LNCaP clone FGC (cell line): ENCODE measurements at regions not wholly inside any gene's neighbourhood (a gene's known extent, or its start where the extent isn't known, plus 50 kb on each side); places are given as distances from the start of the nearest gene placed in this dataset.

ENCODE experiments used
- DNase-seq: peaks from one replicate; pipeline ENCODE4 v3.0.0-alpha.2; 2011; ENCODE audit warnings: low read depth
- H3K4me3 ChIP-seq: 2 replicates; pipeline ENCODE4 v1.5.1; 2011; ENCODE audit warnings: mild to moderate bottlenecking, low read depth, low read length, control low read depth
- CTCF ChIP-seq: IDR thresholded peaks from 2 replicates; pipeline ENCODE4 v1.5.1; 2012; ENCODE audit warnings: mild to moderate bottlenecking; ENCODE audit not compliant: control insufficient read depth, insufficient read depth; ENCODE audit errors: extremely low read depth

GRCh38 chr13:109427148-109427547, 359.2 kb downstream of the IRS2 start:
- H3K4me3 ChIP-seq, result no peak overlapping the region
- no peak for DNase-seq
- TF ChIP-seq CTCF, result no peak

DNA sequence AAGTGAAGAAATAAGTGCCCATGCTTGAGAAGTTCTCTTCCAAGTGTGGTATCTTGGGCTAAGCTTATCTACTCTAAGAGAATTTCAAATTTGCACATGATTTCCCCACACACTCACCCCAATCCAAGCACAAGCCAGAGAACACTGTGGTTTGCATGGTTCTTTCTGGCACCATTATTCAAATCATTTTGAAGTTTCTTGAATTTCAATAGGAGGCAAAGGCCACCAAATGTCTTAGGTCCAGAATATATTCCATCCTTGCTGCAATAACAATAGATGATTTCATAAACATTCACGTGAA, 359.7 kb downstream of the IRS2 start:
- TF ChIP-seq CTCF, result no peak
- DNase-seq, result no peak
- H3K4me3 ChIP-seq, result no peak overlapping the region

- no peak for TF ChIP-seq CTCF
- no peak for DNase-seq
- no peak overlapping the region for H3K4me3 ChIP-seq
These were observed 360.3 kb downstream of the IRS2 start for GRCh38 chr13:109425821-109426689.

DNA sequence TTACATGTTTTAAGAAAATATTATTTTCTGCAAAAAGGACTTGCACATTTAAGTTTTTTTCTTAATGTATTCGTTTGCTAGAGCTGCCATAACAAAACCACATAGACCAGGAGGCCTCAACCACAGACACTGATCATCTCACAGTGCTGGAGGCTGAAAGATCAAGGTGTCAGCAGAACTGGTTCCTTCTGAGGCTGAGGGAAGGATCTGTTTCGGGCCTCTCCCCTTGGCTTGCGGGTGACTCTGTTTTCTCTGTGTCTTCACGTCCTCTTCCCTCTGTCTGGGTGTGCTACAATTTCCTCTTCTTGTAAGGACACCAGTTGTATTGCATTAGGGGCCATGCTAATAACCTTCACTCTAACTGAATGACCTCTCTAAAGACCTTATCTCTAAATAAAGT, 364.2 kb downstream of the IRS2 start:
- H3K4me3 ChIP-seq, result no peak overlapping the region
- DNase-seq, result no peak
- TF ChIP-seq CTCF, result no peak

GRCh38 chr13:109419896-109420295, 366.5 kb downstream of the IRS2 start:
- no peak overlapping the region for H3K4me3 ChIP-seq
- TF ChIP-seq CTCF, result no peak
- no peak for DNase-seq

- TF ChIP-seq CTCF, result no peak
- DNase-seq, result no peak
These were observed 368.3 kb downstream of the IRS2 start for GRCh38 chr13:109418111-109418510.

GRCh38 chr13:109416001-109416400, 370.4 kb downstream of the IRS2 start:
- TF ChIP-seq CTCF, result no peak
- no peak overlapping the region for H3K4me3 ChIP-seq
- no peak for DNase-seq

More at GRCh38 chr13:109418111-109418510, 368.3 kb downstream of the IRS2 start:
- no peak overlapping the region for H3K4me3 ChIP-seq
